ENCODE measurements at regions not wholly inside any gene's neighbourhood (a gene's known extent, or its start where the extent isn't known, plus 50 kb on each side); places are given as distances from the start of the nearest gene placed in this dataset.
"Not testable (repeated sequence)": the region's sequence is repeated elsewhere in the genome, so short reads cannot be mapped to it uniquely, and the experiment has no call there.

DNA sequence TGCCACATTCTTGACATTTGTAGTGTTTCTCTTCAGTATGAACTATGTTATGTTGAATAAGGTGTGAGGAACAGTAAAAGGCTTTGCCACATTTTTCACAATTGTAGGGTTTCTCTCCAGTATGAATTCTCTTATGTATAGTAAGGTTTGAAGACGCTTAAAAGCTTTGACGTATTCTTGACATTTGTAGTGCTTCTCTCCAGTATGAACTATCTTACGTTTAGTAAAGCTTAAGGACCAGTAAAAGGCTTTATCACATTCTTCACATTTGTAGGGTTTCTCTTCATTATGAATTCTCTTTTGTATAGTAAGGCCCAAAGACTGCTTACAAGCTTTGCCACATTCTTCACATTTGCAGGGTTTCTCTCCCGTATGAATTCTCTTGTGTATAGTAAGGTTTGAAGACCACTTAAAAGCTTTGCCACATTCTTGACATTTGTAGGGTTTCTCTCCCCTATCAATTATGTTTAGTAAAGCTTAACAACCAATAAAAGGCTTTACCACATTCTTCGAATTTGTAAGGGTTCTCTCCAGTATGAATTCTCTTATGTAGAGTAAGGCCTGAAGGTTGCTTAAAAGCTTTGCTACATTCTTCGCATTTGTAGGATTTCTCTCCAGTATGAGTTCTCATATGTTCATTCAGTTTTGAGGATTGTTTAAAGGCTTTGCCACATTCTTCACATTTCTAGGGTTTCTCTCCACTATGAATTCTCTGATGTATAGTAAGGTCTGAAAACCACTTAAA, 301.6 kb downstream of the ZNF33B start:
- TF ChIP-seq CTCF (conservative IDR thresholded peaks at IDR 0.05; ENCODE audit: low read depth, low read length); POLR2A (IDR thresholded peaks at IDR 0.05; ENCODE audit: low read depth, low read length); BHLHE40 (IDR thresholded peaks at IDR 0.05; ENCODE audit: low read depth, low read length): not testable (repeated sequence)
- TF ChIP-seq, protein P1, sequence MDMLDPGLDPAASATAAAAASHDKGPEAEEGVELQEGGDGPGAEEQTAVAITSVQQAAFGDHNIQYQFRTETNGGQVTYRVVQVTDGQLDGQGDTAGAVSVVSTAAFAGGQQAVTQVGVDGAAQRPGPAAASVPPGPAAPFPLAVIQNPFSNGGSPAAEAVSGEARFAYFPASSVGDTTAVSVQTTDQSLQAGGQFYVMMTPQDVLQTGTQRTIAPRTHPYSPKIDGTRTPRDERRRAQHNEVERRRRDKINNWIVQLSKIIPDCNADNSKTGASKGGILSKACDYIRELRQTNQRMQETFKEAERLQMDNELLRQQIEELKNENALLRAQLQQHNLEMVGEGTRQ (IDR thresholded peaks at IDR 0.05; ENCODE audit: low read depth, low read length) = not testable (repeated sequence)
